NCI-H524 treated with DMSO at 0.1 percent for 48 hours (cell line): ENCODE measurements at regions not wholly inside any gene's neighbourhood (a gene's known extent, or its start where the extent isn't known, plus 50 kb on each side); places are given as distances from the start of the nearest gene placed in this dataset.

ENCODE experiments used
- DNase-seq: peaks from one replicate; lab custom pipeline; 2025; lab: John Stamatoyannopoulos, UW

DNA sequence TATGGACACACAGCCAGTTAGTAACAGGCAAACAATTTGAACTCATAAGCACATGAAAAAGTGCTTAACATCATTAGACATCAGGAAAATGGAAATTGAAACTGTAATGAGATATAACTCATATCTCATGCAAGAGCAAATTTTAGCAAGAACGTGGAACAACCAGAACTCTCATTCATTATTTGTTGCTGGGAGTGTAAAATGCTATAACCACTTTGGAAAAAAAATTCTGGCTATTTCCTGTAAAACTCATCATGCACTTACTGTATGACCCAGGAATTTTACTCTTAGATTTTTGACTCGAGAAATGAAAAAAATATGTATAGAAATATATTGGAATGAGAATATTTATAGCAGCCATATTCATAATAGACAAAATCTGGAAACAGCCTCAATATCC, 205.7 kb upstream of the PUM3 start:
- no peak for DNase-seq

GRCh38 chr9:3047912-3048311, 204.0 kb upstream of the PUM3 start:
- DNase-seq, result no peak

DNA sequence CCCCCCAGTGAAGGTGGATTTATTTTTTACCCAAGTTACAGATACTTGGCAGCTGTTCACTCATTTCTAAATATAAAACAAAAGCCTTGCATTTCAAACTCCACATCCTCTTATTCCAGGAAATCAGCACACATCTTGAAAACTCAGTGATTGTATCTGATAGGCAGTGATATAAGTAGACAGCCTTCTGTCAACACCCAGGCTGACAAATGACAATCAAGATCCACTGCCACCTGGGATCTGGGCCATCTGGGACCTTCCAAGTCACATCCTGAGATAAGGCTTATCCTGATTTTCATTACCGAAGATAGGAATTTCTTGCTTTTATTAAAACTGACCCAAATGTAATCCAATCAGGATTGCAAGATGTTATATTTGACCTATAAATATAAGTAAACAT, 201.3 kb upstream of the PUM3 start:
- DNase-seq, result peak; percentile 63

DNA sequence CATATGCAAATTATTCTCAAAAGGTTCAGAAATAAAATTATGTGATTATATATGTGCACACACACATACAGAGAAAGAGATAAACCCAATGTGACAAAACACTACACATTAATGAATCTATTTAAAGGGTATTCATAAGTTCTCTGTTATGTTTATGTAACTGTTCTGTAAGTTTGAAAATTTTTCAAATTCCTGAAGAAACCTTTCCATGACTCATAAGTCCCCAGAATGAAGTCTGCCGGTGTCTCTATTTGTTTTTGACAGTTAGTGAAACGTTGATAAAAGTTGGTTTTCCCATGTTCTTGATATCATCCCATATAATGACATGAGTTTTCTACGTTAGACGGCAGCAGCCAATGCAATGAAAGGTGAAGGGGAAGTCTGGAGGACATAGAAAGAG, 199.5 kb upstream of the PUM3 start:
- no peak for DNase-seq

DNA sequence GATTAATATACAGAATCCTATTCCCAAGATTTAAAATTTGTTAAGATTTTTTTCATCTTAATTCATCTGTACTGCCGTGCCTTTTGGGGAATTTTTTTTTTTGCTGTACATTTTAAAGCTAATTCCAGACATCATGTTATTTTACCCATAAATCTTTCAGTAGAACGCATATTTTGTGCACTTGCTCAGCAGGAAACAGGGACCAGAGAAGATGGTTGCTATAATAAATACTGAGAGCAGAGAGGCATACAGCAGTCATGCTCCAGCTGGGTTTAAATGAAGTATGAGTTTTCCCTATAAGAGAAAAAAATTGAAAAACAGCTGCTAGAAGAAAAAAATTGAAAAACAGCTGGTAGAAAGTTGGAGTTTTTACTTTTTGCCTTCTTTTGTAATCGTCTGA, 196.9 kb upstream of the PUM3 start:
- no peak for DNase-seq

DNA sequence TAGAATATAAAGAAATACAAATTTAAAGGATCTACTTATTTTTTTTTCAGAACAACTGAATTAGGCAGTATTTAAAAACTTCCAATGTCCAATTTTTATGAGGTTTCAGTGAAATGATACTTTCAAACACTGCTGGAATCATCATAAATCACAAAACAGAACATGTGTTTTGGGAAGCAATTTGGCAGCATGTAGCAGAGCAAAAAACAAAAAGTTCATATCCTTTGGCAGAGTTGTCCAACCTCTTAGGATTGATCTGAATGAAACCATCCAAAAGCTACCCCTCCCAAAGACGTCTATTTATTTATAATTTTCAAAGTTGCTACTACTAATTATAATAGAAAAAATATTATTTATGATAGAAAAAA, 192.4 kb upstream of the PUM3 start:
- DNase-seq, result no peak

DNA sequence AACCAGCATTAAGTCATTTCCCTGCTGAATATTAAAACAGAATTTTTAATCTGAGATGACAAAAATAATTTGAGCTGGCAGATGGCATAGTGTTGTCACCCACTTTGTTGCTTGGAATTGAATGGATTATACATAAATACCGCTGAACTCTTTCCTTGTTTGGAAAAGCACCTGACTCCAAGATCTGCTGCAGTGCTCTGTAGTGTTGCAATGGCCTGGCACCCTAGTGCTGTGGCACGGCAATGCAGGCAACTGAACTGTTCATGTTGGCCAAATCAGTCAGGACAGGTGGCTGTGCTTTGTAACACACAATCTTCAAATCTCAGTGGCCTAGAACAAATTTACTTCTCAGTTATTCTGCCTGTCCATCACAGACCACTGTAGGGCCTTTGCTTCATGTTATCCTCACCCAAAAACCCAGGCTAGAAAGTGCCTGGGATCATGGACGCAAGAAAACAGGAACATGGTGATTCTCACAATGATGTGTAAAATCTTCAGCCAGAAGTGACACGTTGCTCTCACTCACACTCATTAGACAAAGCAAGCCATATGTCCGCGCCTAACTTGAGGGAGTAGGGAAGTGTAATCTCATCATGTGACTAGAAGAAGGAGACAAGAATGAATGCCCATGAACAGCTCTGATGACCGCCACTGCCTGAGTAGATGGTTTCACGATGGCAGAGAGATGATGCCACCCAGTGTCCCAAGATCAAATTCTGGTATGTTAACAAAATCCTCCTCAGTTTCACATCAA, 191.9 kb upstream of the PUM3 start:
- peak; percentile 60 for DNase-seq

DNA sequence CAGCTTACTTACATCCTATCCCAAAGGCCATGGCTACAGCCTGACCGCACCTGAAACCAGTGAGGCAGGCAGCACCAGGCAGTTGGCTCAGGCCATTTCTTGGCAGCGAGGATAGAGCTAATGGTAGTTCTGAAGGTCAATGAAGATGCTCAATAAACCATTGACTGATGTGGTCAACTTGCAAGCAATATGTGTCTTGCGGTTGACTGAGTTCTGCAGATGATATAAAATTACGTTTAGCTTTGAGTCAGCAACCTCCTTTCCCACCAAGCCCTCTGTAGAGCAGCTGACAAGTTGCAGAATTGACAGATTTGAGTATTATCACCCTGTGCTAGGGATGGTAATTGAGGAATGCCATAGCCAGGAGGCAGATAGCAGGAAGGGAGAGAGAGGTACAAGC, 189.0 kb upstream of the PUM3 start:
- DNase-seq, result no peak

DNA sequence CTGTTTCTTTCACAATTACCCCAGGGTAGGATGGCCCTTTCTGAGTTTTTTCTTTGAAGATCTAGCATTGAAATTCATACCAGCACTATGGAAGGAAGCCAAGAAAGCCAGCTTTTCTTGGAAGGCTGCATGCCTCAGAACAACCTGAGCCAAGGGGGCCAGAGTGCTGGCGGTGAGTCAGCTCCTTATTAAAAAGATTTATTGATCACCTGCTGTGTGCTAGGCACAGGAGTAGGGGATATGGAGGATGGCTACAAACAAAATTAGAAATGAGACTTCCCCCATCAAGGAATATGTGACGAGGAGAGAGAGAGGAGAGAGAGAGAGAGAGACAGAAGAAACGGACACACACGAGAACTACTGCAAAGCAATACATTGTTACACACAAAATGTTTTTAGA, 184.6 kb upstream of the PUM3 start:
- no peak for DNase-seq

- DNase-seq, result no peak
Measured at GRCh38 chr9:3027210-3027609, 183.3 kb upstream of the PUM3 start.

DNA sequence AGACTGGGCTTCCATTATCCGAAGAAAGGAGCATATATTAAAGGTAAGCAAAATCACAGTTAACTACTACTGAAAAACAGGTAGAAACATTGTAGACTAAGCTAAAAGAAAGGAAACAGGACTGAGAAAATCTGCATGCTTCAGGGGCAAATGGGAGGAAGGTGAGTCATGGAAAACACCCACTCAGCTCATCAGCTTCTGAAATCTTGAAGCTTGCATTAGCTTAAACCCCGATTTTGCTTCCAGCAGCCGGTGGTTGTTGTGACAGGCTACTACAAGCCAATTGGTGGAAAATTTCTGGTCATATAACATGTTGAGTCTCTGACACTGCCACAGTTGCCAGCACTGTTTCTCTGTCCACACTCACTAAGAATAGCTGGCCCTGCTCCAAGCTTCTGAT, 179.6 kb upstream of the PUM3 start:
- no peak for DNase-seq

DNA sequence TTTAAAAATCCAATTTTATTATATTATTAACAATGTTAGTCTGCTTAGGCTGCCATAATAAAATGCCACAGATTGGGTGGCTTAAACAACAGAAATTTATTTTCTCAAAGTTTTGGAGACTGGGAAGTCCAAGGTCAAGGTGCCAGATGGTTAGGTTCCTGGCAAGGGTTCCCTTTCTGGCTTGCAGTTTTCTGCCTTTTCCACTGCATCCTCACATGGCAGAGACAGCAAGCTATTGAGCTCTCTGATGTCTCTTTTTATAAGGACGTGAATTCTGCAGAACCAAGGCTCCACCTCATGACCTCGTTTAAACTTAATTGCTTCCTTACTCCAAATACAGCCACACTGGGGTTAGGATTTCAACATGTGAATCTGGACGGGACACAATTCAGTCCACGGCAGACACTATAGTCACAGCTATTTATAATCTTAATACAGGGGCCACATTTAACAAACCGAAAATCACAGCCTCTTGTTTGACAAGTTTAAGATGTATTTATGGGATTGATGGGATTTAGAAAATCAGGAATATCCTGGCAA, 174.9 kb upstream of the PUM3 start:
- no peak for DNase-seq

- no peak for DNase-seq
Measured at GRCh38 chr9:3018071-3018470, 174.2 kb upstream of the PUM3 start.

DNA sequence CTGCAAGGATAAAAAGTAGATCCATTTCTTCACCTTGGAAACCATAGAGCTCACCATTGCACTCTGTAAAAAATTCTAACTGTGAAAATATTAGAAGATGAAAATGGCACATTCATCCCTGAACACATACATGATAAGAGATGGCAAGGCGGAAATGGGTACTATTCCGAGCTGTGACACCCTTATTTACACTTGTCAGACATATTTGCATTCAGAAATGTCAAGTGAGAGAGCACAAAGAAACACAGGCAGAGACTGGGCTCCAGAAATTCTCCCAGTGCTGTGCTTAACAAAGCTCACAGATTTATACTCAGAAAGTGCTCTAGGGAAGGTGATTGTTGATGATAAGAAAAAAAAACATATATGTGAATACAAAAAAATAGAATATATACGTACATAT, 170.3 kb upstream of the PUM3 start:
- DNase-seq, result no peak

GRCh38 chr9:3012842-3013241, 168.9 kb upstream of the PUM3 start:
- DNase-seq, result no peak

DNA sequence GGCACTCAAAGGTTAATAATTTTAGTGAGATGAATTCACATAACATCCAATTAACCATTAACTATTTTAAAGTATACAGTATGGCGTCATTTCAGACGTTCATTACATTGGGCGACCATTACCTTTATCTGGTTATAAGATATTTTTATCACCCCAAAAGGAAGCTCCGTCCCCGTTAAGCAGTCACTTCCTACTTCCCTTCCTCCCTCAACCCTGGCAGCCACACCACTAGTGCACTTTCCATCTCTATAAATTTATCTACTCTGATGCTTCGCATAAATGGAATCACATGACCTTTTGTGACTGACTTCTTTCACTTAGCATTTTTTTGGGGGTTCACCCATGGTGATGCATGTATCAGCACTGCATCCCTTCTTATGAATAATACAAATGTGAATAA, 168.3 kb upstream of the PUM3 start:
- DNase-seq, result no peak

- no peak for DNase-seq
Measured at GRCh38 chr9:3008091-3008490, 164.2 kb upstream of the PUM3 start.

- DNase-seq, result no peak
Measured at GRCh38 chr9:3007326-3007725, 163.4 kb upstream of the PUM3 start.

DNA sequence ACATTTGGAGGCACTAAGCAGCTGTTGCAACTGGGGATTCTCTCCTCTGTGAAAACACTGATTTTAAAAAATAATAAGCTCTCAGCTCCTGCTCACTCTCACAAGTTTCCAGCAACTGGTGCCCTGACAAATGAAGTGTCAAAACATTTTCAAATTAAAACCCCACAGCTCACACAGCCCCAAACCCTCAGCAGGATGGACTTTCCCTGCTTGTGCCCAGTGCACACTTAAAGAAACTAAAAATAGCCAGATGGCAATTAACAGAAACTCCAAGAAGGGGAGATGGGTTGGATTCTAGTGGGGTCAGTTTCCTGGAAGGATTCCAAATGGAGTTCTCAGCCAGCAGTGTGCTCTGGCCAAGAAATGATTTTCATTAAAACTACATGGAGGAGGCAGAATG, 163.0 kb upstream of the PUM3 start:
- DNase-seq, result no peak

GRCh38 chr9:3004572-3004971, 160.7 kb upstream of the PUM3 start:
- DNase-seq, result no peak

DNA sequence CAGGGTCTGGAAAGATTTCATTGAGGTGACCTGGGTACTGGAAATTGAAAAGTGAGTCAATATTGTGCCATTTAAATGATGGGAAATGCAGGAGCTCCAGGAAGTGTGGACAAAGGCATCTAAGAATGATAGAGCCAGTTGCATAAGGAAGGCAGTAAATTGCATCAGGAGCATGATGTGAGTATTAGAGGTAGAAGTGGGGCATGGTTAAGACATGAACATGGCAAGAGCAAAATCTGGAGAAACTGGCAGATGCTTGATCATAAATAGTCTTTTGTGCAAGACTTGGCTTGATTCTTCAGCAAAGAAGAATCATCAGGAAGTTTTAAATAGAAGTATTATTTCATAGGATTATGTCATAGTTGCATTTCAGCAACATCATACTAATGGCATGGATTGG, 157.4 kb upstream of the PUM3 start:
- DNase-seq, result no peak

DNA sequence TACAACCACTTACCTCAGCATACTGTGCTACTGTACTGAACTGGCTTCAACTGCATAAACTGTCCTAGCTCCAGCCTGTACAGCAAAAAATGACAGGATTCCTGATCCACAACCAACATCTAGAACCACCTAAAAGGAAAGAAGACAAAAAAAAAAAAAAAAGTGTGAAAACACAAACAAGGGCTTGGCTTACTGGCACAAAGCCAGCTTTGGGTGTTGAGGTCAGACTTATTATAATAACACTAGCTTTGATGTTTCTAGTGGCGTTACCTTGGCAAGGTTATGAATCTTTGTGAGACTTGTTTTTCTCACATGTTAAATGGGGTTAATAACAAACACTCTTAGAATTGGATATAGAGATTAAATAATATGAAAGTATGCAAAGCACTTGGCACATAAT, 148.5 kb upstream of the PUM3 start:
- DNase-seq, result no peak

- DNase-seq, result no peak
Measured at GRCh38 chr9:2991292-2991691, 147.4 kb upstream of the PUM3 start.

DNA sequence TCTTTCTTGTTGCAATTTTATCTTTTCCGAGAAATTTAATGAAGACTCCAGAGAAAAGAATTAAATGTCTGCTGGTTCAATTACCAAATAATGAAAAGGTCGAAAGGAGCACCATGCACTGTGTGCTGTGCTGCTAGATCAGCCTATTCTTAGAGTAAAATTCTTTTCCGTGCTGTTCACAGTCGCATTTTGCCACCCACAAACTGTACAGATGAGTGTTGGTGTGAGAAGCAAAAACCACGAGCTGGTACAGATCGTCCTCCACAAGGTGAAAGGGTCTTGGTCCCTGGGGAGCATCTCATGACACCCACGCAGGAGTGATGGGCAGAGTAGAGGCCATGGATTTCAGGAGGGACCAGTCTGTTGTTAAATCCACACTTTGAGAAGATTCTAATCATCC, 143.8 kb upstream of the PUM3 start:
- DNase-seq, result no peak
